Naive B cell (primary cell): ENCODE measurements at regions not wholly inside any gene's neighbourhood (a gene's known extent, or its start where the extent isn't known, plus 50 kb on each side); places are given as distances from the start of the nearest gene placed in this dataset.

ENCODE experiments used
- ATAC-seq, 2 donors: fragments of 150-1000 bp; cut with Tn5 transposase; 2 replicates each; pipeline ENCODE4 v1.10.0; 2021; ENCODE audit warnings: low read depth in 2 of 2, mild to moderate bottlenecking in 2 of 2, moderate library complexity in 2 of 2
- DNase-seq: peaks from one replicate; pipeline ENCODE4 v3.0.0; 2022
- H3K27ac Mint-ChIP-seq, 6 donors: one replicate each; pipeline ENCODE4 v1.8.0; 2020 to 2022; ENCODE audit warnings: mild to moderate bottlenecking in 6 of 6, mixed read lengths in 6 of 6, moderate library complexity in 5 of 6, inconsistent platforms in 2 of 6
- H3K27me3 Mint-ChIP-seq, 3 donors: one replicate each; pipeline ENCODE4 v1.8.0; 2021 to 2022; ENCODE audit warnings: mixed read lengths in 3 of 3, mild to moderate bottlenecking in 1 of 3
- H3K36me3 Mint-ChIP-seq, 2 donors: one replicate each; pipeline ENCODE4 v1.8.0; 2020 to 2022; ENCODE audit warnings: mixed read lengths in 2 of 2, inconsistent platforms in 1 of 2, mild to moderate bottlenecking in 1 of 2
- H3K4me1 Mint-ChIP-seq, 3 donors: one replicate each; pipeline ENCODE4 v1.8.0; 2020 to 2022; ENCODE audit warnings: mixed read lengths in 3 of 3, inconsistent platforms in 1 of 3, mild to moderate bottlenecking in 1 of 3, moderate library complexity in 1 of 3
- H3K4me3 Mint-ChIP-seq, 8 donors: one replicate each; pipeline ENCODE4 v1.8.0; 2020 to 2022; ENCODE audit warnings: mild to moderate bottlenecking in 8 of 8, mixed read lengths in 8 of 8, moderate library complexity in 8 of 8, inconsistent platforms in 2 of 8
- H3K9me3 Mint-ChIP-seq, 7 donors: one replicate each; pipeline ENCODE4 v1.8.0; 2020 to 2022; ENCODE audit warnings: mixed read lengths in 7 of 7, mild to moderate bottlenecking in 5 of 7, inconsistent platforms in 2 of 7, moderate library complexity in 1 of 7

GRCh38 chr2:157052685-157053224 lies 204.8 kb upstream of the GALNT5 start:
- Mint-ChIP-seq H3K36me3 (no peaks in the 10 kb centered on the region), H3K4me3 (no peak overlapping the region), H3K9me3 (no peaks in the 10 kb centered on the region), H3K27me3 (no peaks in the 10 kb centered on the region), H3K27ac (no peak overlapping the region), H3K4me1 (no peaks in the 10 kb centered on the region)
- DNase-seq (no peak), ATAC-seq (no peak)

- no peak for DNase-seq
- Mint-ChIP-seq H3K27me3 (no peaks in the 10 kb centered on the region), H3K27ac (no peak overlapping the region), H3K9me3 (no peaks in the 10 kb centered on the region), H3K4me3 (no peak overlapping the region), H3K36me3 (no peaks in the 10 kb centered on the region), H3K4me1 (no peaks in the 10 kb centered on the region)
- no peak for ATAC-seq
These were observed 203.6 kb upstream of the GALNT5 start for GRCh38 chr2:157053876-157054275.

GRCh38 chr2:157055660-157056199 lies 201.8 kb upstream of the GALNT5 start:
- no peak for DNase-seq
- H3K4me3 Mint-ChIP-seq, result no peak overlapping the region

GRCh38 chr2:157056200-157056676 lies 201.3 kb upstream of the GALNT5 start:
- DNase-seq (no peak), ATAC-seq (no peak)
- Mint-ChIP-seq H3K9me3 (no peaks in the 10 kb centered on the region), H3K27me3 (peaks cover 0 to 6% (median 0%) of the 10 kb centered on the region in 3 donors), H3K4me3 (no peak overlapping the region), H3K4me1 (no peaks in the 10 kb centered on the region), H3K36me3 (no peaks in the 10 kb centered on the region), H3K27ac (no peak overlapping the region)

More at GRCh38 chr2:157055660-157056199, 201.8 kb upstream of the GALNT5 start:
- H3K27ac Mint-ChIP-seq, result no peak overlapping the region
- H3K27me3 Mint-ChIP-seq, result peaks cover 0 to 4% (median 0%) of the 10 kb centered on the region in 3 donors
- H3K9me3 Mint-ChIP-seq, result no peaks in the 10 kb centered on the region
- H3K4me1 Mint-ChIP-seq, result no peaks in the 10 kb centered on the region
- no peaks in the 10 kb centered on the region for H3K36me3 Mint-ChIP-seq
- no peak for ATAC-seq

- H3K27me3 Mint-ChIP-seq, result peaks cover 0 to 6% (median 0%) of the 10 kb centered on the region in 3 donors
These were observed 199.3 kb upstream of the GALNT5 start for GRCh38 chr2:157058161-157058560.

GRCh38 chr2:157059036-157059435 lies 198.5 kb upstream of the GALNT5 start:
- ATAC-seq (no peak), DNase-seq (no peak)
- no peak overlapping the region for H3K4me3 Mint-ChIP-seq
- no peak overlapping the region for H3K27ac Mint-ChIP-seq
- H3K27me3 Mint-ChIP-seq, result peaks cover 0 to 6% (median 0%) of the 10 kb centered on the region in 3 donors
- no peaks in the 10 kb centered on the region for H3K36me3 Mint-ChIP-seq
- no peaks in the 10 kb centered on the region for H3K9me3 Mint-ChIP-seq
- no peaks in the 10 kb centered on the region for H3K4me1 Mint-ChIP-seq

More at GRCh38 chr2:157058161-157058560, 199.3 kb upstream of the GALNT5 start:
- Mint-ChIP-seq H3K27ac (no peak overlapping the region), H3K9me3 (no peaks in the 10 kb centered on the region), H3K36me3 (no peaks in the 10 kb centered on the region), H3K4me3 (no peak overlapping the region), H3K4me1 (no peaks in the 10 kb centered on the region)
- DNase-seq, result no peak
- no peak for ATAC-seq

GRCh38 chr2:157061799-157062198 lies 195.7 kb upstream of the GALNT5 start:
- no peak overlapping the region for H3K27ac Mint-ChIP-seq
- H3K27me3 Mint-ChIP-seq, result peaks cover 0 to 6% (median 0%) of the 10 kb centered on the region in 3 donors
- DNase-seq (no peak), ATAC-seq (no peak)
- H3K36me3 Mint-ChIP-seq, result no peaks in the 10 kb centered on the region
- no peak overlapping the region for H3K4me3 Mint-ChIP-seq
- H3K9me3 Mint-ChIP-seq, result no peaks in the 10 kb centered on the region
- H3K4me1 Mint-ChIP-seq, result no peaks in the 10 kb centered on the region

GRCh38 chr2:157067562-157067961 lies 189.9 kb upstream of the GALNT5 start:
- no peaks in the 10 kb centered on the region for H3K36me3 Mint-ChIP-seq
- H3K27me3 Mint-ChIP-seq, result peaks cover 0 to 4% (median 0%) of the 10 kb centered on the region in 3 donors
- H3K4me1 Mint-ChIP-seq, result no peaks in the 10 kb centered on the region
- no peak for ATAC-seq
- DNase-seq, result no peak
- H3K27ac Mint-ChIP-seq, result no peak overlapping the region
- H3K4me3 Mint-ChIP-seq, result no peak overlapping the region
- peaks cover 0 to 17% (median 4%) of the 10 kb centered on the region in 7 donors for H3K9me3 Mint-ChIP-seq

GRCh38 chr2:157068237-157068636 lies 189.3 kb upstream of the GALNT5 start:
- DNase-seq (no peak), ATAC-seq (no peak)
- peaks cover 0 to 4% (median 0%) of the 10 kb centered on the region in 3 donors for H3K27me3 Mint-ChIP-seq
- H3K9me3 Mint-ChIP-seq, result peaks cover 0 to 17% (median 4%) of the 10 kb centered on the region in 7 donors
- no peaks in the 10 kb centered on the region for H3K4me1 Mint-ChIP-seq
- no peaks in the 10 kb centered on the region for H3K36me3 Mint-ChIP-seq
- no peak overlapping the region for H3K27ac Mint-ChIP-seq
- no peak overlapping the region for H3K4me3 Mint-ChIP-seq

- Mint-ChIP-seq H3K27me3 (no peaks in the 10 kb centered on the region), H3K9me3 (peaks cover 1 to 19% (median 7%) of the 10 kb centered on the region in 7 donors), H3K36me3 (no peaks in the 10 kb centered on the region), H3K4me1 (peaks cover 0 to 5% (median 4%) of the 10 kb centered on the region in 3 donors), H3K27ac (no peak overlapping the region), H3K4me3 (no peak overlapping the region)
- ATAC-seq (no peak), DNase-seq (no peak)
These were observed 181.6 kb upstream of the GALNT5 start for GRCh38 chr2:157075924-157076323.

- H3K4me3 Mint-ChIP-seq, result no peak overlapping the region
- H3K4me1 Mint-ChIP-seq, result peaks cover 0 to 5% (median 4%) of the 10 kb centered on the region in 3 donors
- H3K9me3 Mint-ChIP-seq, result peaks cover 0 to 13% (median 7%) of the 10 kb centered on the region in 7 donors
- ATAC-seq (no peak), DNase-seq (no peak)
- H3K27me3 Mint-ChIP-seq, result no peaks in the 10 kb centered on the region
- H3K36me3 Mint-ChIP-seq, result no peaks in the 10 kb centered on the region
- no peak overlapping the region for H3K27ac Mint-ChIP-seq
These were observed 180.9 kb upstream of the GALNT5 start for GRCh38 chr2:157076526-157077161.

- Mint-ChIP-seq H3K36me3 (no peaks in the 10 kb centered on the region), H3K4me3 (no peak overlapping the region), H3K27me3 (no peaks in the 10 kb centered on the region), H3K4me1 (peaks cover 0 to 5% (median 4%) of the 10 kb centered on the region in 3 donors), H3K27ac (no peak overlapping the region), H3K9me3 (peaks cover 0 to 8% (median 4%) of the 10 kb centered on the region in 7 donors)
- ATAC-seq, result no peak
- DNase-seq, result no peak
These were observed 179.7 kb upstream of the GALNT5 start for GRCh38 chr2:157077753-157078350.

GRCh38 chr2:157082950-157083349 lies 174.6 kb upstream of the GALNT5 start:
- Mint-ChIP-seq H3K27me3 (no peaks in the 10 kb centered on the region), H3K27ac (no peak overlapping the region)
- no peak for ATAC-seq

GRCh38 chr2:157085522-157085921 lies 172.0 kb upstream of the GALNT5 start:
- H3K9me3 Mint-ChIP-seq, result no peaks in the 10 kb centered on the region
- no peak overlapping the region for H3K27ac Mint-ChIP-seq
- H3K36me3 Mint-ChIP-seq, result no peaks in the 10 kb centered on the region
- ATAC-seq (no peak), DNase-seq (no peak)
- no peaks in the 10 kb centered on the region for H3K27me3 Mint-ChIP-seq
- no peaks in the 10 kb centered on the region for H3K4me1 Mint-ChIP-seq
- no peak overlapping the region for H3K4me3 Mint-ChIP-seq

More at GRCh38 chr2:157082950-157083349, 174.6 kb upstream of the GALNT5 start:
- Mint-ChIP-seq H3K4me3 (no peak overlapping the region), H3K9me3 (no peaks in the 10 kb centered on the region), H3K36me3 (no peaks in the 10 kb centered on the region), H3K4me1 (no peaks in the 10 kb centered on the region)
- no peak for DNase-seq
